AG04449 (cell line): ENCODE measurements at regions not wholly inside any gene's neighbourhood (a gene's known extent, or its start where the extent isn't known, plus 50 kb on each side); places are given as distances from the start of the nearest gene placed in this dataset.

Experiments
- CTCF ChIA-PET: fragments of 350-600 bp; formaldehyde crosslinking; extraction: SDS; loops from one replicate; lab custom pipeline; 2021; ENCODE audit warnings: antibody characterized with exemption; lab: Yijun Ruan, JAX
- POLR2A ChIA-PET: fragments of 400-600, 350-600 bp; formaldehyde crosslinking; extraction: SDS; loops from one replicate; lab custom pipeline; 2020; ENCODE audit warnings: antibody characterized with exemption, inconsistent platforms; lab: Yijun Ruan, JAX
- DNase-seq: peaks from one replicate; pipeline ENCODE4 v3.0.0-alpha.2; 2010; ENCODE audit warnings: low read depth, low spot score
- H3K4me3 ChIP-seq: 2 replicates; pipeline ENCODE4 v1.5.1; 2011; ENCODE audit warnings: low read depth, mild to moderate bottlenecking, control low read depth, low read length
- TF ChIP-seq, protein P1 (sequence below): IDR thresholded peaks from one replicate; pipeline ENCODE4 v1.5.1; 2011; ENCODE audit warnings: mild to moderate bottlenecking, moderate library complexity, low read length, control low read depth, inconsistent platforms; ENCODE audit not compliant: insufficient read depth; ENCODE audit errors: missing control alignments

DNA sequence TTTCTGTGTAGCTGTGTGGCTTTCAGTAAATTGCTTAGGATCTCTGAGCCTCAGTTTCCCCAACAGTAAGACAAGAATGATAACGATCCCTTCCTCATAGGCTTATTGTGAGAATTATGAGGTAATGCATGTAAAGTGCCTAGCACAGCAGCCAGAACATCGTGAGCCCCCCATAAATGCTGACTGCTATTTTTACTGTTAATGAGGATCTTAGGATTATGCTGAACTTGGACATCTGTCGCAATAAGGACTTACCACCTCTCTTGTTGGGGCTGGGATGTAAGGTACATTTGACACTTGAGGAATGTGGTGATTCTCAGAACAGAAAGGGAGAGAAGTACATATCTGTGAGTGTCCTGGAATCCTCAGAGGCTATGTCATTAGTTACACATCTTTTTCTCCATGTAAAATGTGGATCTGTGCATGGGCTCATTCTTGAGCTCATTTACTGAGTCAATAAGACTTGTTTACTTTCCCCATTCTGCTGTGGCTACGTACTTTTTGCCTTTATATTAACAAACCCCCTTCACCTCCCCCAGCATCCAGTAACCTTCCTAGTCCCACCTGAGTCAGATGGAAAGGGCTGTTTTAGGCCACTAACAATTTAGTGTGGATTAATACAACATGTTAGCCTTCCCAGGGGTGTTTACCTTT lies 64.4 kb upstream of the PLEKHG1 start:
- POLR2A ChIA-PET: no interaction called here
- TF ChIP-seq, protein P1, sequence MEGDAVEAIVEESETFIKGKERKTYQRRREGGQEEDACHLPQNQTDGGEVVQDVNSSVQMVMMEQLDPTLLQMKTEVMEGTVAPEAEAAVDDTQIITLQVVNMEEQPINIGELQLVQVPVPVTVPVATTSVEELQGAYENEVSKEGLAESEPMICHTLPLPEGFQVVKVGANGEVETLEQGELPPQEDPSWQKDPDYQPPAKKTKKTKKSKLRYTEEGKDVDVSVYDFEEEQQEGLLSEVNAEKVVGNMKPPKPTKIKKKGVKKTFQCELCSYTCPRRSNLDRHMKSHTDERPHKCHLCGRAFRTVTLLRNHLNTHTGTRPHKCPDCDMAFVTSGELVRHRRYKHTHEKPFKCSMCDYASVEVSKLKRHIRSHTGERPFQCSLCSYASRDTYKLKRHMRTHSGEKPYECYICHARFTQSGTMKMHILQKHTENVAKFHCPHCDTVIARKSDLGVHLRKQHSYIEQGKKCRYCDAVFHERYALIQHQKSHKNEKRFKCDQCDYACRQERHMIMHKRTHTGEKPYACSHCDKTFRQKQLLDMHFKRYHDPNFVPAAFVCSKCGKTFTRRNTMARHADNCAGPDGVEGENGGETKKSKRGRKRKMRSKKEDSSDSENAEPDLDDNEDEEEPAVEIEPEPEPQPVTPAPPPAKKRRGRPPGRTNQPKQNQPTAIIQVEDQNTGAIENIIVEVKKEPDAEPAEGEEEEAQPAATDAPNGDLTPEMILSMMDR: no peak
- H3K4me3 ChIP-seq: no peak overlapping the region
- no peak for DNase-seq
- CTCF ChIA-PET: no interaction called here

- TF ChIP-seq, protein P1: no peak
- ChIA-PET POLR2A (no interaction called here), CTCF (no interaction called here)
- no peak for DNase-seq
- H3K4me3 ChIP-seq: no peak overlapping the region
These were observed 63.9 kb upstream of the PLEKHG1 start for GRCh38 chr6:150535818-150536220.

- ChIA-PET POLR2A (no interaction called here), CTCF (no interaction called here)
- TF ChIP-seq, protein P1: no peak
- no peak overlapping the region for H3K4me3 ChIP-seq
- no peak for DNase-seq
These were observed 62.9 kb upstream of the PLEKHG1 start for GRCh38 chr6:150536835-150537234.

DNA sequence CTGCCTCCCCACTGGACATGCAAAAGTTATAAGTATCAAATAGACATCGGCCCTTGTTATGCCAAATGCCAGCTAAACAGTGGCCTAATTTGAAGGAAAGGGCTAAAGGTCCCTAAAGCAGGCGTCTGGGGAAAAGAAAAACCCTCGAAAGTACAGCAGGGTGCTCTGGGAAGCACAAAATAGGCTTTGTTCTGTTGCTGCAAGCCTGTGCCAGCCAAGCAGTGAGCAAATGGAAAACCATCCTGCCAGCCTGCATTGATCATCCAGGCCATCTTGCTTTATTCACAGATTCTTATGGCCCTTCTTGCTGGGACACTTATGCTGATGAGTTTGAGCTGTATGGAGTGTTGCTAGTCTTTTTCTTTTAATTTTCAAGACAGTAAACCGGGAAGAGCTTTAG lies 62.2 kb upstream of the PLEKHG1 start:
- no peak overlapping the region for H3K4me3 ChIP-seq
- TF ChIP-seq, protein P1: no peak
- ChIA-PET POLR2A (no interaction called here), CTCF (no interaction called here)
- DNase-seq: no peak

- H3K4me3 ChIP-seq: no peak overlapping the region
- TF ChIP-seq, protein P1: no peak
- no peak for DNase-seq
- CTCF ChIA-PET: no interaction called here
- POLR2A ChIA-PET: no interaction called here
These were observed 61.8 kb upstream of the PLEKHG1 start for GRCh38 chr6:150537893-150538292.

GRCh38 chr6:150539111-150539510 lies 60.6 kb upstream of the PLEKHG1 start:
- ChIA-PET CTCF (no interaction called here), POLR2A (no interaction called here)
- no peak for DNase-seq
- TF ChIP-seq, protein P1: no peak
- no peak overlapping the region for H3K4me3 ChIP-seq
